Lower lobe of right lung (tissue), 2 donors: ENCODE measurements at regions not wholly inside any gene's neighbourhood (a gene's known extent, or its start where the extent isn't known, plus 50 kb on each side); places are given as distances from the start of the nearest gene placed in this dataset.
"Not testable (repeated sequence)": the region's sequence is repeated elsewhere in the genome, so short reads cannot be mapped to it uniquely, and the experiment has no call there.

Experiments used
- ATAC-seq, 2 donors: fragments of 200-7000 bp; cut with Tn5 transposase; one replicate each; pipeline ENCODE4 v1.9.1; 2020 to 2022; ENCODE audit warnings: mild to moderate bottlenecking in 2 of 2, moderate library complexity in 2 of 2
- DNase-seq: peaks from one replicate; pipeline ENCODE4 v3.0.0-alpha.2; 2020
- H3K27ac ChIP-seq: fragments of 200-600 bp; one replicate; pipeline ENCODE4 v1.8.0; 2022
- H3K27me3 ChIP-seq: fragments of 200-600 bp; one replicate; pipeline ENCODE4 v1.8.0; 2022; ENCODE audit warnings: low read depth
- H3K36me3 ChIP-seq: fragments of 200-600 bp; one replicate; pipeline ENCODE4 v1.8.0; 2022; ENCODE audit warnings: mild to moderate bottlenecking
- H3K4me1 ChIP-seq: fragments of 200-600 bp; one replicate; pipeline ENCODE4 v1.8.0; 2022
- H3K4me3 ChIP-seq: fragments of 200-600 bp; one replicate; pipeline ENCODE4 v1.8.0; 2022; ENCODE audit warnings: mild to moderate bottlenecking
- H3K9me3 ChIP-seq: fragments of 200-600 bp; one replicate; pipeline ENCODE4 v1.8.0; 2022
- CTCF ChIP-seq: fragments of 200-600 bp; IDR thresholded peaks from one replicate; pipeline ENCODE4 v1.8.0; 2022; ENCODE audit warnings: antibody characterized with exemption, mild to moderate bottlenecking
- intact Hi-C: fragments of 100-400 bp; cut with DNase I; formaldehyde crosslinking; loops from one replicate; pipeline ENCODE4 v1.11.0; 2022
- donor health status: DM: no; HTN: yes; CAD: no; lungs with severe emphysema.

GRCh38 chr9:14989811-14990210, 79.6 kb upstream of the FREM1 start:
- no peak for DNase-seq
- H3K36me3 ChIP-seq: no peaks in the 10 kb centered on the region
- no peak for TF ChIP-seq CTCF
- intact Hi-C loops: no loop called here
- H3K4me3 ChIP-seq: no peak overlapping the region
- H3K27ac ChIP-seq: no peak overlapping the region
- ATAC-seq: no peak
- H3K4me1 ChIP-seq: peaks cover 6% of the 10 kb centered on the region
- no peaks in the 10 kb centered on the region for H3K27me3 ChIP-seq
- H3K9me3 ChIP-seq: no peaks in the 10 kb centered on the region

DNA sequence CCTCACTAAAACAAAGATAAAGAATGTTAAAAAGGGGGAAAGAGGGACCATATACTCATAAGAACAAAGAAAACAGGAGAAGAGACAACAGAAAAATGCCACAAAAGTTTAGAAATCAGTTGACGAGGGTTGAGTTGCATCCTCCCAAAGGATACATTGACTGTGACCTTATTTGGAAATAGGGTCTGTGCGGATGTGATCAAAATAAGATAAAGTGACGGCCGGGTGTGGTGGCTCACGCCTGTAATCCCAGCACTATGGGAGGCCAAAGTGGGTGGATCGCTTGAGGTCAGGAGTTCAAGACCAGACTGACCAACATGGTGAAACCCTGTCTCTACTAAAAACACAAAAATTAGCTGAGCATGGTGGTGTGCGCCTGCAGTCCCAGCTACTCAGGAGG, 79.1 kb upstream of the FREM1 start:
- ATAC-seq, H3K27ac ChIP-seq, H3K9me3 ChIP-seq, DNase-seq, H3K4me3 ChIP-seq, H3K27me3 ChIP-seq, intact Hi-C loops, H3K36me3 ChIP-seq, H3K4me1 ChIP-seq: not testable (repeated sequence)

DNA sequence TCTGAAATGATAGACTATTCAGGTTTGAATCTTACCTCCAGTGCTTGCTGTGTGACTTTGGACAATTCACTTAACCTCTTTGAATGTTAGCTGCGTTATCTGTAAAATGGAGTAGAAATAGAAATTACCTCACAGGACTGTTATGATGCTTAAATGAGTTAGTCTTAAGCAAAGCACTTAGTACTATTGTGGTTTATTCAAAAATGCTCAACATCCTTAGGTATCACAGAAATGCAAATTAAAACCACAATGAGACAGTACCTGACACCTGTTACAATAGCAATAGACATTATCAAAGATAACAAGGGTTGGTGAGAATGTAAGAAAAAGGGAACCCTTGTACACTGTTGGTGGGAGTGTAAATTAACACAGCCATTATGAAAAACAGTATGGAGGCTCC, 77.6 kb upstream of the FREM1 start:
- Histone ChIP-seq H3K4me1 (no peaks in the 10 kb centered on the region), H3K4me3 (no peak overlapping the region)
- intact Hi-C loops: no loop called here

DNA sequence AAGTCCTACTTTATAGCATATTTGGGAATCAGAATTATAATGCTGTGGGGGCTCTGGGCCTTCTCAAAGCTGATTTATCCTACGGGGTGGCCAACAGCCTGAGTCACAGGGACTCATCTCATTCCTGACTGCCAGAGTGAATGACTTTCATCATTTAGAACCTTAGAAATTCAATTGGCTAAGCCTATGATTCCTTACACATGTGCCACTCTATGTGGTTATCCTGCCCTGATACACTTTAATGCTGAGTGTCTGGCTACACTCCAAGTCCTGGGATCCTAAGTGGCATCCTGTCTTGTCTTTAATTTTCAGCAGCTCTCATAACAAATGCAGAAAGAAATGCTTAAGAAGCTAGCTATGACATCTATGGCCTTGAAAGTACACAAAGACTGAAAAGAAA, 75.2 kb upstream of the FREM1 start:
- intact Hi-C loops: no loop called here
- DNase-seq: no peak
- Histone ChIP-seq H3K4me3 (no peak overlapping the region), H3K36me3 (no peaks in the 10 kb centered on the region), H3K9me3 (no peaks in the 10 kb centered on the region), H3K27me3 (no peaks in the 10 kb centered on the region), H3K27ac (no peak overlapping the region), H3K4me1 (no peaks in the 10 kb centered on the region)
- no peak for ATAC-seq
- no peak for TF ChIP-seq CTCF

More for the DNA sequence above, 77.6 kb upstream of the FREM1 start:
- no peak overlapping the region for H3K27ac ChIP-seq
- no peaks in the 10 kb centered on the region for H3K27me3 ChIP-seq
- H3K9me3 ChIP-seq: no peaks in the 10 kb centered on the region
- H3K36me3 ChIP-seq: no peaks in the 10 kb centered on the region
- DNase-seq: no peak
- no peak for ATAC-seq
- no peak for TF ChIP-seq CTCF

- intact Hi-C loops: no loop called here
- no peak for TF ChIP-seq CTCF
- no peak for ATAC-seq
Observed at GRCh38 chr9:14983599-14983998, 73.4 kb upstream of the FREM1 start.

DNA sequence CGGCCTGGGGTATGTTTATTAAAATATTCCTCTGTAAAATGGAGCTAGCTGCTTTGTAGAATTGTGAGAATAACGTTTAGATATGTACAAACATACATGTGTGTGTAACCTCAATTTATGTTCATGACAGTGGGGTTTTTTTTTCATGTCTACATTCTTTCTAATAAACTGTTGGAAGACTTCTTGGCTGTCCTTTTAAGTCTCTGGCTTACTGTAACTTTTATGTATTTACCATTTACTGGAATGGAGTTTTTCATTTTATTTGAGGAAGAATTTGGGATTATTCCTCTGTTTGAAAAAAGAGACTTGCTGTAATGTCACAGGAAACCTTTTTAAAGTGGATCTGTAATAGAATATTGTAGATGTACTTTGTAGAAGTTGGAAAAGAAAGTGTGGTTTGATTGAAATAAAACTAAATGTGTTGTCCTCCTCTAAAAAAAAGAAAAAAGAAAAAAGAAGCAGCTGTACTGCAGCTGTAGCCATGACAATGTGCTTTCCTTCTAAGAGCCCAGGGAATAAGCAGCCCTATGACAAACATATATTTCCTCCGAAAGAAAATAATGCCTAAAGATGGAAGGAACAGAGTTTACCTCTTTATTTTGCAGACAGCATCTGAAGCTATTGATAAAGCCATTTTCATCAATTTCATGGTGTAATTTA, 71.2 kb upstream of the FREM1 start:
- Histone ChIP-seq H3K27ac (no peak overlapping the region), H3K27me3 (no peaks in the 10 kb centered on the region), H3K36me3 (no peaks in the 10 kb centered on the region), H3K4me1 (no peaks in the 10 kb centered on the region), H3K9me3 (no peaks in the 10 kb centered on the region), H3K4me3 (no peak overlapping the region)
- DNase-seq (no peak), ATAC-seq (no peak)
- no peak for TF ChIP-seq CTCF
- intact Hi-C loops: no loop called here

More at GRCh38 chr9:14983599-14983998, 73.4 kb upstream of the FREM1 start:
- Histone ChIP-seq H3K4me3 (no peak overlapping the region), H3K27ac (no peak overlapping the region), H3K9me3 (no peaks in the 10 kb centered on the region), H3K27me3 (no peaks in the 10 kb centered on the region), H3K36me3 (no peaks in the 10 kb centered on the region), H3K4me1 (no peaks in the 10 kb centered on the region)
- DNase-seq: no peak
